Karpas-422 (cell line): ENCODE measurements at regions not wholly inside any gene's neighbourhood (a gene's known extent, or its start where the extent isn't known, plus 50 kb on each side); places are given as distances from the start of the nearest gene placed in this dataset.

Source experiments
- DNase-seq: peaks from one replicate; pipeline ENCODE4 v3.0.0-alpha.2; 2015
- H2AFZ ChIP-seq: fragments of 200-600 bp; sonication (generic); 2 replicates; pipeline ENCODE4 v1.6.1; 2014; ENCODE audit warnings: antibody characterized with exemption, low read length, mixed read lengths
- H3K27ac ChIP-seq: fragments of 200-600 bp; sonication (generic); 2 replicates; pipeline ENCODE4 v1.5.1; 2014; ENCODE audit warnings: mild to moderate bottlenecking, low read length, moderate library complexity
- H3K27me3 ChIP-seq: fragments of 200-600 bp; sonication (generic); 2 replicates; pipeline ENCODE4 v1.6.1; 2014; ENCODE audit warnings: low read length, mixed read lengths
- H3K36me3 ChIP-seq: fragments of 200-600 bp; sonication (generic); 2 replicates; pipeline ENCODE4 v1.6.1; 2014; ENCODE audit warnings: low read length, mixed read lengths; ENCODE audit not compliant: insufficient read depth
- H3K4me1 ChIP-seq: fragments of 200-600 bp; sonication (generic); 2 replicates; pipeline ENCODE4 v1.6.1; 2014; ENCODE audit warnings: mild to moderate bottlenecking, low read length, mixed read lengths
- H3K4me2 ChIP-seq: fragments of 200-600 bp; sonication (generic); 2 replicates; pipeline ENCODE4 v1.6.1; 2014; ENCODE audit warnings: low read length, low read depth, mild to moderate bottlenecking; ENCODE audit not compliant: poor library complexity, severe bottlenecking
- H3K4me3 ChIP-seq: fragments of 200-600 bp; sonication (generic); 2 replicates; pipeline ENCODE4 v1.5.1; 2014; ENCODE audit warnings: mild to moderate bottlenecking, antibody characterized with exemption, low read length, mixed read lengths
- H3K79me2 ChIP-seq: fragments of 200-600 bp; sonication (generic); 2 replicates; pipeline ENCODE4 v1.6.1; 2014; ENCODE audit warnings: mild to moderate bottlenecking, low read length, mixed read lengths
- H3K9ac ChIP-seq: fragments of 200-600 bp; sonication (generic); 2 replicates; pipeline ENCODE4 v1.6.0; 2014; ENCODE audit warnings: low read length
- H3K9me2 ChIP-seq: fragments of 200-600 bp; sonication (generic), shearing (Covaris generic); replicated peaks from 2 replicates; pipeline ENCODE4 v1.6.0; 2014; ENCODE audit warnings: mild to moderate bottlenecking, low read length, moderate library complexity; ENCODE audit not compliant: insufficient read depth
- H3K9me3 ChIP-seq: fragments of 300-700, 200-600 bp; sonication (generic); 2 replicates; pipeline ENCODE4 v1.6.1; 2014; ENCODE audit warnings: low read length, mixed read lengths
- H4K20me1 ChIP-seq: fragments of 200-600 bp; sonication (generic); 2 replicates; pipeline ENCODE4 v1.6.1; 2014; ENCODE audit warnings: mild to moderate bottlenecking, antibody characterized with exemption, low read length, low read depth; ENCODE audit not compliant: insufficient read depth

GRCh38 chr5:61916621-61917620, 389.1 kb upstream of the KIF2A start:
- no peak for DNase-seq
- Histone ChIP-seq H3K9me3 (no peaks in the 10 kb centered on the region), H3K27ac (no peak overlapping the region), H3K27me3 (no peaks in the 10 kb centered on the region), H3K9me2 (no peaks in the 10 kb centered on the region), H3K79me2 (no peaks in the 10 kb centered on the region), H3K36me3 (no peaks in the 10 kb centered on the region), H3K4me3 (no peak overlapping the region), H3K4me1 (no peaks in the 10 kb centered on the region), H3K4me2 (no peak overlapping the region), H4K20me1 (no peaks in the 10 kb centered on the region), H3K9ac (no peak overlapping the region), H2AFZ (no peak overlapping the region)

GRCh38 chr5:61918611-61919010, 387.4 kb upstream of the KIF2A start:
- Histone ChIP-seq H3K9me2 (no peaks in the 10 kb centered on the region), H3K27me3 (no peaks in the 10 kb centered on the region), H2AFZ (no peak overlapping the region), H3K4me1 (no peaks in the 10 kb centered on the region), H3K27ac (no peak overlapping the region), H3K4me3 (no peak overlapping the region), H4K20me1 (no peaks in the 10 kb centered on the region), H3K9me3 (no peaks in the 10 kb centered on the region), H3K36me3 (no peaks in the 10 kb centered on the region), H3K79me2 (no peaks in the 10 kb centered on the region), H3K4me2 (no peak overlapping the region), H3K9ac (no peak overlapping the region)
- DNase-seq: no peak

DNA sequence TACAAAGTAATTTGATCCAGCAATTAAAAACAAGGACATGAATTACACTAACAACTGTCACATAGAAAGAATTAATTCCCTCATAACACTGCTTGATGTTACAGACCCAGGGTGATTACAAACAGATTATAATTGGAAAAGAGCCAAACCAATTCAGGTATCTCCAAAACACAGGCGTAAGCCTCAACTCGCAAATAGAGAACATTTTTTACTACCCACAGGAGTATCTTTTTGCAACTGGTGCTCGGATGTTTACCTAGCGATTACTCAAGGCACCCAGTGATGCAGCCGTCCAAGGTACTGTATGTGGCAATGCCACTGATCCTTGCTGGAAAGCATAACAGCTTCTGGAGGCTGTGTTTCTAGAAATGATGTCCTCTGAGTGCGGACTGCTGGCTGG, 386.1 kb upstream of the KIF2A start:
- no peak for DNase-seq
- H2AFZ ChIP-seq: no peak overlapping the region
- H3K36me3 ChIP-seq: no peaks in the 10 kb centered on the region
- H3K4me3 ChIP-seq: no peak overlapping the region
- no peak overlapping the region for H3K27ac ChIP-seq
- H3K4me1 ChIP-seq: no peaks in the 10 kb centered on the region
- no peaks in the 10 kb centered on the region for H3K27me3 ChIP-seq
- no peaks in the 10 kb centered on the region for H3K9me2 ChIP-seq
- H3K9ac ChIP-seq: no peak overlapping the region
- no peak overlapping the region for H3K4me2 ChIP-seq
- H3K79me2 ChIP-seq: no peaks in the 10 kb centered on the region
- no peaks in the 10 kb centered on the region for H3K9me3 ChIP-seq
- no peaks in the 10 kb centered on the region for H4K20me1 ChIP-seq

DNA sequence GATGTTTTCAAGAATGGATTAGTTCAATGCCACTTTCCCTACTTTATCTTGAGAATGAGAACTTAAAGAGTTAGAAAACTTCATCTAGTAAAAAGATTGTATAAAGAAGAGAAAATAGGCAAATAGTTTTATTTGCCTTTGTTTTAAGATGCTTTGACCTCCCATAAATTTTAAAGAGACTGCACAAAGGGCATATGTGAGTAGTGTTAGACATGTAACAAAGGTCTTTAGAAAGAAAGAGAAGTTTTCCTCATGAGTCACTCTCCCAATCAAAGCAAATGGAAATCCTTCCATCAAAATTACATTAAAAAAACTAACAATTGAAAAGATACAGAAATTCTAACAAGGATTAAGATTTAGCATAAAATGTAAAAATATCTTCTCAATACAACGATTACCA, 381.8 kb upstream of the KIF2A start:
- H3K4me1 ChIP-seq: no peaks in the 10 kb centered on the region

DNA sequence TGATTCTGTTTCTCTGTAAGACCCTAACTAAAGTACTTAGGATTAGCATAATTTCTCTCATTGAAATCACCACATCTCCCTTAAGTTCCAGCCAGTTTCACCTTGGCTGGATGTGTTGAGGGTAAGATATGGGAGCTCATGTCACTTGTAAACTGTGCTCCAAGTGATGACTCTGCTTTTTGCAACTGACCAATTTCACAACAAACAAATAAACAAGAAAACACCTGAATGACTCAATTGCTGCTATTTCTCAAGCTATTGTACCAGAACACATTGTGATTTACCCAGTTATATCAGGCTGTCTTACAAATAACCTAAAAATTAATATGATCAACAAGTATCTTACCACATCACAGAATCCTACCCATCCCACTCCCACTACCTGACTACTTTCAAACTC, 379.1 kb upstream of the KIF2A start:
- H4K20me1 ChIP-seq: no peaks in the 10 kb centered on the region
- H3K4me3 ChIP-seq: no peak overlapping the region
- no peaks in the 10 kb centered on the region for H3K27me3 ChIP-seq
- no peak for DNase-seq
- H3K36me3 ChIP-seq: no peaks in the 10 kb centered on the region
- H3K4me2 ChIP-seq: no peak overlapping the region
- H3K4me1 ChIP-seq: no peaks in the 10 kb centered on the region
- no peaks in the 10 kb centered on the region for H3K9me2 ChIP-seq
- no peak overlapping the region for H2AFZ ChIP-seq
- no peak overlapping the region for H3K9ac ChIP-seq
- no peaks in the 10 kb centered on the region for H3K9me3 ChIP-seq
- no peaks in the 10 kb centered on the region for H3K79me2 ChIP-seq
- H3K27ac ChIP-seq: no peak overlapping the region

More for the DNA sequence above, 381.8 kb upstream of the KIF2A start:
- no peaks in the 10 kb centered on the region for H3K36me3 ChIP-seq
- H3K9me3 ChIP-seq: no peaks in the 10 kb centered on the region
- H3K79me2 ChIP-seq: no peaks in the 10 kb centered on the region
- H3K9ac ChIP-seq: no peak overlapping the region
- no peaks in the 10 kb centered on the region for H3K27me3 ChIP-seq
- no peak for DNase-seq
- no peaks in the 10 kb centered on the region for H3K9me2 ChIP-seq
- no peak overlapping the region for H2AFZ ChIP-seq
- no peak overlapping the region for H3K4me2 ChIP-seq
- H3K27ac ChIP-seq: no peak overlapping the region
- no peaks in the 10 kb centered on the region for H4K20me1 ChIP-seq
- no peak overlapping the region for H3K4me3 ChIP-seq

- no peaks in the 10 kb centered on the region for H3K79me2 ChIP-seq
- H3K4me2 ChIP-seq: no peak overlapping the region
- no peaks in the 10 kb centered on the region for H3K27me3 ChIP-seq
- no peak overlapping the region for H3K9ac ChIP-seq
- no peak overlapping the region for H3K27ac ChIP-seq
- H2AFZ ChIP-seq: no peak overlapping the region
- no peak overlapping the region for H3K4me3 ChIP-seq
- no peaks in the 10 kb centered on the region for H3K36me3 ChIP-seq
- no peak for DNase-seq
- no peaks in the 10 kb centered on the region for H4K20me1 ChIP-seq
- H3K9me3 ChIP-seq: no peaks in the 10 kb centered on the region
- H3K4me1 ChIP-seq: no peaks in the 10 kb centered on the region
- H3K9me2 ChIP-seq: no peaks in the 10 kb centered on the region
Measured at GRCh38 chr5:61931236-61931635, 374.8 kb upstream of the KIF2A start.

DNA sequence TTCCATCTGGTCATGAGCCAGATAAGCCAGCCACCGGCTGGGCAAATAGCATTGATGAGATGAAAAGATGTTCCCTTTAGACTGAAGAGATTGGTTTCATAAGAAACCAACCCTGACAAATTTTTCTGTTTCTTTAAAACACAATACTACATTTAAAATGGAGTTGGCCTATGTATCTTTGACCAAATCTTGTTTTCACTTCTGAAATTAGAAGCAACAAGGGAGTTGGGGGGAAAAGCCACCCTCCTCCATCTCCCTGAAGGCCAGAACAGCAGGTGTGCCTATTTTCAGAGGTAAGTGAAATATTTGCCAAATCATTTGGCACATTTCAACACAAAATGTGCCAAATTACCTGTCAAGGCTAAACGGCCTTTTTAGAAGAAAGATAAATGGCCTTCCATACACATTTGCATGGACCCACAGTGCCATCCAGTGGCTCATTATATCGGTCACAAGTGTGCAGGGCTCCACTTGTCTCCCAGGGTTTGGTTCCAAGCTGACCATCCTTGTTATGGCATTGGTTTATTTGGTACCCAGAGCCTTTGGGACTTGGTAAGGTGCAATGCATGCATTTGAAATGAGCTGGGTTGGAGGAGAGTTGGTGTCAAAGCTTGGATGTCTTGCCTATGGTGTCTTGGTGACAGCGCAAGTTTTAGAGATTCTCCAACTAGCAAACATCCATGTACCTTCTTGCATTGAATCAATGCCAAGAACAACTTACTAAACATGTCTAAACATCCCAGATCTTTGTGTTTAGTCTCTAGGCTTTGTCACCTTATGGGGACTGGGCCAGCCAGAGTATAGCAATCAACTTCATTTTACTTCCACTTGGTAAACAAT, 372.0 kb upstream of the KIF2A start:
- no peak overlapping the region for H3K27ac ChIP-seq
- no peaks in the 10 kb centered on the region for H3K9me2 ChIP-seq
- no peak overlapping the region for H2AFZ ChIP-seq
- H4K20me1 ChIP-seq: no peaks in the 10 kb centered on the region
- no peaks in the 10 kb centered on the region for H3K9me3 ChIP-seq
- H3K4me3 ChIP-seq: no peak overlapping the region
- no peaks in the 10 kb centered on the region for H3K79me2 ChIP-seq
- no peaks in the 10 kb centered on the region for H3K36me3 ChIP-seq
- no peak overlapping the region for H3K9ac ChIP-seq
- H3K4me1 ChIP-seq: no peaks in the 10 kb centered on the region
- H3K4me2 ChIP-seq: no peak overlapping the region
- H3K27me3 ChIP-seq: no peaks in the 10 kb centered on the region
- peak; percentile 82 for DNase-seq

DNA sequence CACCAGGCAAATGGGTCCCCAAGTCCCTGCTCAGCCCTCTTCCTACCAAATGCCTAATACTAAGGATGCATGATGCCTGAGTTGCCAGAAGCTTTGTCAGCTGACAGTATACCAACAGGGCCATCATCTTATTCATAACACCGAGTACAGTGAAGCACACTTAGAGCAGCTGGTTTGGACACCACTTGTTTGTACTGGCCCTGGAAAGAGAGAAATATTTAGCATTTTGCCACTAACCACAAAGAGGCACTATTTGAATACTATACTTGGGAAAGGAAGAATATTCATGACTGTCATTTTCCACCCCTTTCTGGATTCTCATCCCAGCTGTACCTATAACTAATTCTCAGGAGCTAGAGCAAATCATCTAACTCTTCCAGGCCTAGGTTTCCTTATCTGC, 364.4 kb upstream of the KIF2A start:
- no peak overlapping the region for H3K9ac ChIP-seq
- no peaks in the 10 kb centered on the region for H3K4me1 ChIP-seq
- H3K9me3 ChIP-seq: no peaks in the 10 kb centered on the region
- H4K20me1 ChIP-seq: no peaks in the 10 kb centered on the region
- H3K4me3 ChIP-seq: no peak overlapping the region
- no peak overlapping the region for H3K4me2 ChIP-seq
- no peaks in the 10 kb centered on the region for H3K36me3 ChIP-seq
- no peak overlapping the region for H2AFZ ChIP-seq
- no peaks in the 10 kb centered on the region for H3K79me2 ChIP-seq
- H3K27ac ChIP-seq: no peak overlapping the region
- no peaks in the 10 kb centered on the region for H3K9me2 ChIP-seq
- no peak for DNase-seq
- H3K27me3 ChIP-seq: no peaks in the 10 kb centered on the region
